SK-N-SH (cell line): ENCODE measurements at regions not wholly inside any gene's neighbourhood (a gene's known extent, or its start where the extent isn't known, plus 50 kb on each side); places are given as distances from the start of the nearest gene placed in this dataset.

Source experiments
- CTCF ChIA-PET: fragments of 300-600, 350-600 bp; formaldehyde crosslinking; extraction: SDS; loops from one replicate; lab custom pipeline; 2021; lab: Yijun Ruan, JAX
- POLR2A ChIA-PET: fragments of 350-600 bp; sonication (Branson Sonifier 250); formaldehyde crosslinking; extraction: SDS; loops from one replicate; lab custom pipeline; 2020; ENCODE audit warnings: antibody characterized with exemption, inconsistent platforms; lab: Yijun Ruan, JAX
- DNase-seq: peaks from one replicate; pipeline ENCODE4 v3.0.0; 2012
- H2AFZ ChIP-seq: fragments of 200-600 bp; sonication (generic); 2 replicates; pipeline ENCODE4 v1.8.1; 2016; ENCODE audit warnings: antibody characterized with exemption, mild to moderate bottlenecking, low read depth
- H3F3A ChIP-seq: fragments of 200-600 bp; sonication (generic); replicated peaks from 2 replicates; pipeline ENCODE3; 2016; ENCODE audit warnings: antibody characterized with exemption, mild to moderate bottlenecking; ENCODE audit not compliant: insufficient read depth
- H3K27ac ChIP-seq, 2 experiments: fragments of 200-500 bp in 1 of 2; fragments of 200-600 bp in 1 of 2; sonication (Bioruptor generic) in 1 of 2; sonication (generic), shearing (Covaris generic) in 1 of 2; 2 replicates each; pipeline versions ENCODE4 v1.5.1 to v1.6.1; 2014 to 2016; ENCODE audit warnings: low read depth in 2 of 2, inconsistent platforms in 1 of 2, low read length in 1 of 2, mild to moderate bottlenecking in 1 of 2, mixed read lengths in 1 of 2
- H3K27me3 ChIP-seq: fragments of 200-600 bp; sonication (generic), shearing (Covaris generic); 2 replicates; pipeline ENCODE4 v1.6.1; 2016; ENCODE audit warnings: mixed run types; ENCODE audit not compliant: insufficient read depth
- H3K36me3 ChIP-seq, 2 experiments: fragments of 200-500 bp in 1 of 2; fragments of 200-600 bp in 1 of 2; sonication (Bioruptor generic) in 1 of 2; sonication (generic) in 1 of 2; replicated peaks in 1 of 2; 2 replicates each; pipeline versions ENCODE3 to v1.5.1; 2014 to 2016; ENCODE audit warnings: low read length in 1 of 2, mild to moderate bottlenecking in 1 of 2; ENCODE audit not compliant: insufficient read depth in 2 of 2, control insufficient read depth in 1 of 2
- H3K4me1 ChIP-seq, 2 experiments: fragments of 200-500 bp in 1 of 2; fragments of 200-600 bp in 1 of 2; sonication (Bioruptor generic) in 1 of 2; sonication (generic), shearing (Covaris generic) in 1 of 2; 2 replicates each; pipeline versions ENCODE4 v1.5.1 to v1.6.1; 2014 to 2016; ENCODE audit warnings: low read depth in 1 of 2, low read length in 1 of 2, mixed run types in 1 of 2; ENCODE audit not compliant: insufficient read depth in 2 of 2, control insufficient read depth in 1 of 2
- H3K4me2 ChIP-seq: fragments of 200-600 bp; sonication (generic), shearing (Covaris generic); 2 replicates; pipeline ENCODE4 v1.6.1; 2017; ENCODE audit warnings: mixed run types
- H3K4me3 ChIP-seq, 2 experiments: fragments of 200-500 bp in 1 of 2; fragments of 200-600 bp in 1 of 2; sonication (Bioruptor generic) in 1 of 2; sonication (generic), shearing (Covaris generic) in 1 of 2; 2 replicates each; pipeline versions ENCODE4 v1.5.1 to v1.8.1; 2014 to 2016; ENCODE audit warnings: low read depth in 2 of 2, inconsistent platforms in 1 of 2, low read length in 1 of 2, mild to moderate bottlenecking in 1 of 2, mixed read lengths in 1 of 2, moderate library complexity in 1 of 2
- H3K79me2 ChIP-seq: fragments of 200-600 bp; sonication (generic); 2 replicates; pipeline ENCODE4 v1.8.1; 2017; ENCODE audit warnings: mild to moderate bottlenecking; ENCODE audit not compliant: insufficient read depth
- H3K9ac ChIP-seq: fragments of 200-600 bp; sonication (generic); 2 replicates; pipeline ENCODE4 v1.6.1; 2017; ENCODE audit warnings: mixed run types
- H3K9me2 ChIP-seq: fragments of 200-600 bp; sonication (generic); 2 replicates; pipeline ENCODE4 v1.6.1; 2017; ENCODE audit warnings: mixed run types
- H3K9me3 ChIP-seq: fragments of 200-600 bp; sonication (generic); 2 replicates; pipeline ENCODE4 v1.6.1; 2017; ENCODE audit warnings: mixed run types, mild to moderate bottlenecking, moderate library complexity
- H4K20me1 ChIP-seq: fragments of 200-600 bp; sonication (generic); 2 replicates; pipeline ENCODE4 v1.6.1; 2017; ENCODE audit warnings: mild to moderate bottlenecking, mixed run types; ENCODE audit not compliant: insufficient read depth
- CTCF ChIP-seq: fragments of 200-600 bp; sonication (generic); IDR thresholded peaks from 2 replicates; pipeline ENCODE4 v1.6.1; 2017; ENCODE audit warnings: antibody characterized with exemption, mild to moderate bottlenecking, moderate library complexity
- EP300 ChIP-seq, 2 experiments: IDR thresholded peaks; 2 replicates each; pipeline versions ENCODE4 v1.4.0 to v1.6.1; 2012; ENCODE audit warnings: borderline replicate concordance in 1 of 2, low read depth in 1 of 2, low read length in 1 of 2
- FOSL2 ChIP-seq: IDR thresholded peaks from 2 replicates; pipeline ENCODE4 v1.4.0; 2012; ENCODE audit warnings: low read depth, mild to moderate bottlenecking, moderate library complexity, borderline replicate concordance
- FOXJ3 ChIP-seq: sonication (generic); formaldehyde crosslinking; IDR thresholded peaks from 2 replicates; pipeline ENCODE4 v1.5.1; 2020; ENCODE audit warnings: mild to moderate bottlenecking, missing genetic modification reagents
- GABPA ChIP-seq: IDR thresholded peaks from 2 replicates; pipeline ENCODE4 v1.4.0; 2012; ENCODE audit warnings: low read depth, mild to moderate bottlenecking
- JUND ChIP-seq: IDR thresholded peaks from 2 replicates; pipeline ENCODE4 v1.4.0; 2012
- MEF2A ChIP-seq: IDR thresholded peaks from 2 replicates; pipeline ENCODE4 v1.4.0; 2012; ENCODE audit warnings: low read depth, borderline replicate concordance
- MXI1 ChIP-seq: IDR thresholded peaks from 2 replicates; pipeline ENCODE4 v1.6.1; 2012; ENCODE audit warnings: mild to moderate bottlenecking, low read depth, low read length, improper control_type of control experiment
- NFIC ChIP-seq: IDR thresholded peaks from 2 replicates; pipeline ENCODE4 v1.4.0; 2012; ENCODE audit warnings: borderline replicate concordance
- NRF1 ChIP-seq: IDR thresholded peaks from 2 replicates; pipeline ENCODE4 v1.6.1; 2012; ENCODE audit warnings: low read depth, mild to moderate bottlenecking, low read length
- PBX3 ChIP-seq: IDR thresholded peaks from 2 replicates; pipeline ENCODE4; 2012
- RAD21 ChIP-seq: IDR thresholded peaks from 2 replicates; pipeline ENCODE4 v1.6.1; 2012; ENCODE audit warnings: mild to moderate bottlenecking, low read length
- RCOR1 ChIP-seq: fragments of 150-350 bp; IDR thresholded peaks from 2 replicates; pipeline ENCODE4 v1.6.1; 2017; ENCODE audit warnings: antibody characterized with exemption, low read length
- RFX5 ChIP-seq: IDR thresholded peaks from 2 replicates; pipeline ENCODE4 v1.6.1; 2012; ENCODE audit warnings: mild to moderate bottlenecking, improper control_type of control experiment, low read length
- RXRA ChIP-seq: IDR thresholded peaks from 2 replicates; pipeline ENCODE4 v1.4.0; 2012; ENCODE audit warnings: low read depth, mild to moderate bottlenecking, borderline replicate concordance
- SIN3A ChIP-seq: IDR thresholded peaks from 2 replicates; pipeline ENCODE4 v1.6.1; 2012; ENCODE audit warnings: low read depth, mild to moderate bottlenecking, low read length, moderate library complexity, borderline replicate concordance
- SMC3 ChIP-seq: IDR thresholded peaks from 2 replicates; pipeline ENCODE4 v1.6.1; 2012; ENCODE audit warnings: low read depth, low read length, improper control_type of control experiment
- TCF12 ChIP-seq: IDR thresholded peaks from 2 replicates; pipeline ENCODE4 v1.4.0; 2012
- TEAD4 ChIP-seq: IDR thresholded peaks from 2 replicates; pipeline ENCODE4 v1.4.0; 2012; ENCODE audit warnings: mild to moderate bottlenecking, borderline replicate concordance; ENCODE audit not compliant: insufficient read depth
- USF1 ChIP-seq: IDR thresholded peaks from 2 replicates; pipeline ENCODE4 v1.4.0; 2012; ENCODE audit warnings: low read depth, borderline replicate concordance
- USF2 ChIP-seq: fragments of 150-350 bp; IDR thresholded peaks from 2 replicates; pipeline ENCODE4 v1.6.1; 2017; ENCODE audit warnings: antibody characterized with exemption, low read length, low read depth, borderline replicate concordance
- YY1 ChIP-seq: IDR thresholded peaks from 2 replicates; pipeline ENCODE4 v1.4.0; 2012; ENCODE audit warnings: low read depth, mild to moderate bottlenecking
- WGBS: methylation state at CpG from one replicate; pipeline ENCODE4 v1.1.6; 2017; ENCODE audit warnings: low lambda C conversion rate; 5-methylcytosine and 5-hydroxymethylcytosine counted together

GRCh38 chr1:8247811-8248436 is 70.0 kb upstream of the SLC45A1 start:
- Histone ChIP-seq H3K9ac (no peak overlapping the region), H4K20me1 (no peaks in the 10 kb centered on the region), H3K9me3 (no peaks in the 10 kb centered on the region), H3K79me2 (no peaks in the 10 kb centered on the region), H3K27ac (no peak overlapping the region), H3F3A (no peaks in the 10 kb centered on the region), H3K4me1 (no peaks in the 10 kb centered on the region), H3K4me2 (no peak overlapping the region), H2AFZ (no peak overlapping the region), H3K36me3 (no peaks in the 10 kb centered on the region), H3K9me2 (no peaks in the 10 kb centered on the region), H3K27me3 (no peaks in the 10 kb centered on the region), H3K4me3 (no peak overlapping the region)
- DNase-seq = no peak
- ChIA-PET CTCF (interaction anchor here (1.1 to 1.7 kb wide), 2 partner anchors 12 to 67 kb away, joined by 4 read pairs; no protein-coding TSS in a partner anchor), POLR2A (no interaction called here)
- TF ChIP-seq YY1 = no peak
- TF ChIP-seq FOSL2 = no peak
- TF ChIP-seq FOXJ3 (CRISPR knock-in tag) = no peak
- TF ChIP-seq SIN3A = no peak
- TF ChIP-seq GABPA = no peak
- no peak for TF ChIP-seq NRF1
- TF ChIP-seq EP300 (IDR thresholded peaks at IDR 0.05; ENCODE audit: borderline replicate concordance in 1 of 2, low read depth in 1 of 2, low read length in 1 of 2) = no peak
- no peak for TF ChIP-seq RAD21
- TF ChIP-seq RFX5 = no peak
- TF ChIP-seq JUND = no peak
- TF ChIP-seq CTCF = no peak
- no peak for TF ChIP-seq USF2
- no peak for TF ChIP-seq SMC3
- TF ChIP-seq NFIC = no peak
- WGBS = 94% methylated on average over 10 of the region's 10 CpGs

GRCh38 chr1:8244304-8244703 is 73.6 kb upstream of the SLC45A1 start:
- Histone ChIP-seq H3K4me2 (no peak overlapping the region), H3K79me2 (no peaks in the 10 kb centered on the region), H3K4me3 (no peak overlapping the region), H3K4me1 (no peaks in the 10 kb centered on the region), H3K9ac (no peak overlapping the region), H3K9me2 (no peaks in the 10 kb centered on the region), H4K20me1 (no peaks in the 10 kb centered on the region), H3K27me3 (no peaks in the 10 kb centered on the region), H3F3A (no peaks in the 10 kb centered on the region), H3K9me3 (no peaks in the 10 kb centered on the region), H3K27ac (no peak overlapping the region), H3K36me3 (no peaks in the 10 kb centered on the region), H2AFZ (no peak overlapping the region)
- CTCF ChIA-PET = no interaction called here
- POLR2A ChIA-PET = no interaction called here
- 89% methylated on average over 4 of the region's 4 CpGs for WGBS
- no peak for DNase-seq
- TF ChIP-seq USF1 = no peak
- TF ChIP-seq NRF1 = no peak
- TF ChIP-seq MEF2A = no peak
- TF ChIP-seq TEAD4 = no peak
- TF ChIP-seq MXI1 = no peak
- TF ChIP-seq RCOR1 = no peak
- no peak for TF ChIP-seq TCF12
- TF ChIP-seq RXRA = no peak
- TF ChIP-seq PBX3 = no peak
- no peak for TF ChIP-seq SMC3
- no peak for TF ChIP-seq SIN3A
- TF ChIP-seq RAD21 = no peak
